H1 (cell line): ENCODE measurements at regions not wholly inside any gene's neighbourhood (a gene's known extent, or its start where the extent isn't known, plus 50 kb on each side); places are given as distances from the start of the nearest gene placed in this dataset.

ENCODE experiments used
- CBX5 ChIP-seq: fragments of 300-800, 300-1000 bp; sonication (generic); IDR thresholded peaks from 2 replicates; pipeline ENCODE4 v1.7.1; 2016; ENCODE audit warnings: antibody characterized with exemption, low read length, low read depth

GRCh38 chr4:108561116-108561515 is 59.3 kb upstream of the RPL34 start (continued):
- TF ChIP-seq CBX5, result no peak
